Adipocyte (in vitro differentiated cells): ENCODE measurements at regions not wholly inside any gene's neighbourhood (a gene's known extent, or its start where the extent isn't known, plus 50 kb on each side); places are given as distances from the start of the nearest gene placed in this dataset.
A peak's percentile ranks its signal among the peaks of the same experiment; 100 is the strongest.

Source experiments
- DNase-seq: peaks from one replicate; pipeline ENCODE4 v3.0.0-alpha.2; 2015; ENCODE audit warnings: low read depth
- H3K27me3 ChIP-seq: replicated peaks from 2 replicates; pipeline ENCODE4 v1.7.0; 2013; ENCODE audit warnings: mild to moderate bottlenecking, low read length, moderate library complexity; ENCODE audit not compliant: control insufficient read depth, insufficient read depth
- H3K36me3 ChIP-seq: 2 replicates; pipeline ENCODE4 v1.7.0; 2013; ENCODE audit warnings: low read length, mild to moderate bottlenecking, moderate library complexity; ENCODE audit not compliant: control insufficient read depth, insufficient read depth, severe bottlenecking
- H3K4me1 ChIP-seq: 2 replicates; pipeline ENCODE4 v1.7.0; 2013; ENCODE audit warnings: mild to moderate bottlenecking, low read length, moderate library complexity; ENCODE audit not compliant: control insufficient read depth, insufficient read depth
- H3K4me3 ChIP-seq: 2 replicates; pipeline ENCODE4 v1.7.0; 2013; ENCODE audit warnings: mild to moderate bottlenecking, low read length, moderate library complexity
- H3K9ac ChIP-seq: 2 replicates; pipeline ENCODE4 v1.7.0; 2013; ENCODE audit warnings: mild to moderate bottlenecking, low read length, moderate library complexity
- H3K9me3 ChIP-seq: 2 replicates; pipeline ENCODE4 v1.7.0; 2013; ENCODE audit warnings: mild to moderate bottlenecking, low read length, moderate library complexity; ENCODE audit not compliant: control insufficient read depth

- H3K36me3 ChIP-seq, result no peaks in the 10 kb centered on the region
- DNase-seq, result no peak
- H3K9ac ChIP-seq, result no peak overlapping the region
- H3K4me1 ChIP-seq, result peaks cover 4% of the 10 kb centered on the region
- H3K9me3 ChIP-seq, result no peaks in the 10 kb centered on the region
- H3K4me3 ChIP-seq, result no peak overlapping the region
- H3K27me3 ChIP-seq, result no peaks in the 10 kb centered on the region
Measured at GRCh38 chr7:142598297-142598696, 151.0 kb upstream of the PRSS1 start.

GRCh38 chr7:142597547-142597946 is 151.7 kb upstream of the PRSS1 start:
- no peak overlapping the region for H3K9ac ChIP-seq
- H3K27me3 ChIP-seq, result no peaks in the 10 kb centered on the region
- H3K4me3 ChIP-seq, result no peak overlapping the region
- no peaks in the 10 kb centered on the region for H3K4me1 ChIP-seq
- no peak for DNase-seq
- H3K9me3 ChIP-seq, result no peaks in the 10 kb centered on the region
- H3K36me3 ChIP-seq, result no peaks in the 10 kb centered on the region

GRCh38 chr7:142595816-142596516 is 153.3 kb upstream of the PRSS1 start:
- Histone ChIP-seq H3K9ac (no peak overlapping the region), H3K36me3 (no peaks in the 10 kb centered on the region), H3K27me3 (no peaks in the 10 kb centered on the region), H3K4me3 (no peak overlapping the region), H3K4me1 (no peaks in the 10 kb centered on the region), H3K9me3 (no peaks in the 10 kb centered on the region)
- DNase-seq, result no peak

- Histone ChIP-seq H3K9ac (no peak overlapping the region), H3K4me3 (no peak overlapping the region), H3K27me3 (no peaks in the 10 kb centered on the region), H3K9me3 (no peaks in the 10 kb centered on the region), H3K4me1 (no peaks in the 10 kb centered on the region), H3K36me3 (no peaks in the 10 kb centered on the region)
- DNase-seq, result no peak
Measured at GRCh38 chr7:142594078-142594477, 155.2 kb upstream of the PRSS1 start.

- H3K36me3 ChIP-seq, result no peaks in the 10 kb centered on the region
- no peaks in the 10 kb centered on the region for H3K27me3 ChIP-seq
- DNase-seq, result no peak
- no peak overlapping the region for H3K4me3 ChIP-seq
- peaks cover under 1% of the 10 kb centered on the region for H3K4me1 ChIP-seq
- no peaks in the 10 kb centered on the region for H3K9me3 ChIP-seq
- no peak overlapping the region for H3K9ac ChIP-seq
Measured at GRCh38 chr7:142593106-142593505, 156.2 kb upstream of the PRSS1 start.

- Histone ChIP-seq H3K9me3 (no peaks in the 10 kb centered on the region), H3K9ac (no peak overlapping the region), H3K36me3 (no peaks in the 10 kb centered on the region), H3K4me3 (no peak overlapping the region), H3K27me3 (no peaks in the 10 kb centered on the region), H3K4me1 (peaks cover 5% of the 10 kb centered on the region)
- no peak for DNase-seq
Measured at GRCh38 chr7:142592664-142593063, 156.6 kb upstream of the PRSS1 start.

- H3K4me1 ChIP-seq, result peaks cover 5% of the 10 kb centered on the region
- no peak overlapping the region for H3K4me3 ChIP-seq
- H3K27me3 ChIP-seq, result no peaks in the 10 kb centered on the region
- no peak for DNase-seq
- no peak overlapping the region for H3K9ac ChIP-seq
- no peaks in the 10 kb centered on the region for H3K36me3 ChIP-seq
- no peaks in the 10 kb centered on the region for H3K9me3 ChIP-seq
Measured at GRCh38 chr7:142592231-142592630, 157.0 kb upstream of the PRSS1 start.

- no peak overlapping the region for H3K9ac ChIP-seq
- H3K9me3 ChIP-seq, result no peaks in the 10 kb centered on the region
- no peaks in the 10 kb centered on the region for H3K27me3 ChIP-seq
- peaks cover 5% of the 10 kb centered on the region for H3K4me1 ChIP-seq
- DNase-seq, result no peak
- H3K36me3 ChIP-seq, result no peaks in the 10 kb centered on the region
- no peak overlapping the region for H3K4me3 ChIP-seq
Measured at GRCh38 chr7:142590830-142591457, 158.3 kb upstream of the PRSS1 start.

- Histone ChIP-seq H3K4me1 (peaks cover 5% of the 10 kb centered on the region), H3K27me3 (no peaks in the 10 kb centered on the region), H3K9ac (no peak overlapping the region), H3K36me3 (no peaks in the 10 kb centered on the region), H3K9me3 (no peaks in the 10 kb centered on the region), H3K4me3 (no peak overlapping the region)
- DNase-seq, result no peak
Measured at GRCh38 chr7:142590077-142590476, 159.2 kb upstream of the PRSS1 start.

- Histone ChIP-seq H3K4me1 (peaks cover 17% of the 10 kb centered on the region), H3K4me3 (no peak overlapping the region), H3K36me3 (no peaks in the 10 kb centered on the region), H3K27me3 (no peaks in the 10 kb centered on the region), H3K9me3 (no peaks in the 10 kb centered on the region), H3K9ac (no peak overlapping the region)
- DNase-seq, result peak; percentile 67
Measured at GRCh38 chr7:142587578-142588191, 161.6 kb upstream of the PRSS1 start.

- no peak overlapping the region for H3K4me3 ChIP-seq
- no peaks in the 10 kb centered on the region for H3K27me3 ChIP-seq
- no peak for DNase-seq
- no peaks in the 10 kb centered on the region for H3K9me3 ChIP-seq
- H3K4me1 ChIP-seq, result peaks cover 17% of the 10 kb centered on the region
- no peak overlapping the region for H3K9ac ChIP-seq
- H3K36me3 ChIP-seq, result no peaks in the 10 kb centered on the region
Measured at GRCh38 chr7:142586611-142587010, 162.7 kb upstream of the PRSS1 start.
